Activated CD4-positive, alpha-beta T cell treated with anti-CD3 and anti-CD28 coated beads, Interleukin-2, Interleukin-6, amounts not matched to agents 100 ng/mL and 50 ng/mL, durations not matched to agents 16 hours and 8 hours (primary cell): ENCODE measurements at regions not wholly inside any gene's neighbourhood (a gene's known extent, or its start where the extent isn't known, plus 50 kb on each side); places are given as distances from the start of the nearest gene placed in this dataset.
"Not testable (repeated sequence)": the region's sequence is repeated elsewhere in the genome, so short reads cannot be mapped to it uniquely, and the experiment has no call there.

ENCODE experiments used
- DNase-seq: peaks from one replicate; pipeline ENCODE4 v3.0.0-alpha.2; 2020

DNA sequence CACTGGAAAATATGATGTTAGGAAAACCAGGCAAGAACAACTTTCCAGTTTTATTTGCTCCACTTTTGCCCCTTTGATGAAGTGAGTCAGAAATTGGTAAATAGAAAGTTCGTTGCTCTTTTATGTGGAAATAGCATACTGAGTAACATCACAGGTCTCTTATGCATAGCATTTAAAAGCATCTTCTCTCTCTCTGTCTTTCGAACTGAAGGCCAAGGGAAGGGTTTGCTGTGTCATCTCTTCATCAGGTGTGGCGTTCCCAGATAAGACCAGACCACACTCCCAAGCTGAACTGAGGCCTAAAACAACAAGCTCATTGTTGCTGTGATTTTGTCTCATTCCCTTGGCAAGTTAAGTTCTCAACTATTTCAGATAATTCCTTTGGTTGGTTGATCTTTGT, 131.8 kb upstream of the GRB10 start:
- no peak for DNase-seq

DNA sequence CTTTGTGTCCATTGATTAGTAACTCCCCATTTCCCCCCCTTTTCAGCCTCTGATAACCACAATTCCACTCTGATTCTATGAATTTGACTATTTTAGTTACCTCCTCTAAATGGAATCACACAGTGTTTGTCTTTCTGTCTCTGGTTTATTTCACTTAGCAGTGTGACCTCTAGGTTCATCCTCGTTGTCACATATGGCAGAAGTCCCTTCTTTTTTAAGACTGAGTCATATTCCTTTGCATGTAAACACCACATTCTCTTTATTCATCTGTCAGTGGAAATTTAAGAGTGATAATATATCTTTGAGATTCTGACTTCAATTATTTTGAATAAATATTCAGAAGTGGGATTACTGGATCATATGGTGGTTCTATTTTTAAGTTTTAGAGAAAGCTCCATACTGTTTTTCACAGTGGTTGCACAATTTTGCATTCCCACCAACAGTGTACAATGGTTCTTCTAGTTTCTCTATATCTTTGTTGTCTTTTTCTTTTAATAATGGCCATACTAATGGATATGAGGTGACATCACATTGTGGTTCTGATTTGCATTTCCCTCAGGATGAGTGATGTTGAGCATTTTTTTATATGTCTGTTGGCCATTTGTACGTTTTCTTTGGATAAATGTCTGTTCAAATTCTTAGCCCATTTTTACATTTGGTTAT, 126.1 kb upstream of the GRB10 start:
- DNase-seq: no peak

DNA sequence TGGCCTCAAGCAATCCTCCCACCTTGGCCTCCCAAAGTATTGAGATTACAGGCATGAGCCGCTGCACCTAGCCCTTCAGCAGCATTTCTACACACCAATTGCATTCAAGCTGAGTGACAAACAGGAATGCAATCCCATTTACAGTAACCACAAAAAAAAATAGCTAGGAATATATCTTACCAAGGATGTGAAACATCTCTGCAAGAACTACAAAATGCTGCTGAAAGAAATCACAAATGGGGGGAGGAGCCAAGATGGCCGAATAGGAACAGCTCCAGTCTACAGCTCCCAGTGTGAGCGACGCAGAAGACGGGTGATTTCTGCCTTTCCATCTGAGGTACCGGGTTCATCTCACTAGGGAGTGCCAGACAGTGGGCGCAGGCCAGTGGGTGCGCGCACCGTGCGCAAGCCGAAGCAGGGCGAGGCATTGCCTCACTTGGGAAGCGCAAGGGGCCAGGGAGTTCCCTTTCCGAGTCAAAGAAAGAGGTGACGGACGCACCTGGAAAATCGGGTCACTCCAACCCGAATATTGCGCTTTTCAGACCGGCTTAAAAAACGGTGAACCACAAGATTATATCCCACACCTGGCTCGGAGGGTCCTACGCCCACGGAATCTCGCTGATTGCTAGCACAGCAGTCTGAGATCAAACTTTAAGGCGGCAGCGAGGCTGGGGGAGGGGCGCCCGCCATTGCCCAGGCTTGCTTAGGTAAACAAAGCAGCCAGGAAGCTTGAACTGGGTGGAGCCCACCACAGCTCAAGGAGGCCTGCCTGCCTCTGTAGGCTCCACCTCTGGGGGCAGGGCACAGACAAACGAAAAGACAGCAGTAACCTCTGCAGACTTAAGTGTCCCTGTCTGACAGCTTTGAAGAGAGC, 116.1 kb upstream of the GRB10 start:
- DNase-seq: not testable (repeated sequence)

DNA sequence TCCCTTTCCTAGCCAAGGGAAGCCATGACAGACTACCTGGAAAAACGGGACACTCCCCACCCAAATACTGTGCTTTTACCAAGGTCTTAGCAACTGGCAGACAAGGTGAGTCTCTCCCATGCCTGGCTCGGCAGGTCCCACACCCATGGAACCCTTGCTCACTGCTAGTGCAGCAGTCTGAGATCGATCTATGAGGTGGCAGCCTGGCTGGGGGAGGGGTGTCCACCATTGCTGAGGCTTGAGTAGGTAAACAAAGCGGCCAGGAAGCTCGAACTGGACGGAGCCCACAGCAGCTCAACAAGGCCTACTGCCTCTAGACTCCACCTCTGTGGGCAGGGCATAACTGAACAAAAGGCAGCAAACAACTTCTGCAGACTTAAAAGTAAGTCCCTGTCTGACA, 104.4 kb upstream of the GRB10 start:
- not testable (repeated sequence) for DNase-seq

GRCh38 chr7:50872437-50872836, 89.7 kb upstream of the GRB10 start:
- no peak for DNase-seq

GRCh38 chr7:50869108-50869725, 86.5 kb upstream of the GRB10 start:
- no peak for DNase-seq

DNA sequence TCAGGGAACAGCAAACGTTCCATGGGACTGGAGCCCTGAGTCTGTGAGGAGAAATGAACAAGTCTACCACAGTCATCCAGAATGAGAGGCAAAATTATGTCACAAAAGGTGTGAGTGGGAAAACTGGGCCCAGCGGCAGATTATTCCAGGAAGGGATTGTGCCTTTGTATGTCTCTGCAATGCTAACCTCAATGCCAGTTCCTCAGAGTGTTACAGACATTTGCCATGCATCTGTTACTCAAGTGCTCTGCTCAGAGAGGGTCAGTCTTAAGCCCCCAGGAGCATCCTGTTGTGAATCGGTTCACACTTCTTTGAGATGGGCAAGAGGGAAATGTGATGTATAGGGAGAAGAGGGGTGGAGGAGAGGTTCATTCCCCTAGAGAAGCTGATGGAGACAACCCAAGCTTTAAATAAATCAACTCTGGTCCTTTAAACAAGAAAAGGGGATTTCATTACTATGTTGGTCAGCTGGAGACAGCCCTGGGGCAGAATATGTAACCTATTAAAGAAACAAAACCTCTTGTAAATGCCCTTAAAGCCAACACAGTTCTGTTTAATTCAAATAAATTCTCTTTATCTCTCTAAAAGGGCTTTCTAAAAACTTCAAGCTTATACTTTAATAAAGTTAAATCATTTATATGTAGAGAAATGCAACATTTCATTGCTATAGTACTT, 85.9 kb upstream of the GRB10 start:
- DNase-seq: no peak

DNA sequence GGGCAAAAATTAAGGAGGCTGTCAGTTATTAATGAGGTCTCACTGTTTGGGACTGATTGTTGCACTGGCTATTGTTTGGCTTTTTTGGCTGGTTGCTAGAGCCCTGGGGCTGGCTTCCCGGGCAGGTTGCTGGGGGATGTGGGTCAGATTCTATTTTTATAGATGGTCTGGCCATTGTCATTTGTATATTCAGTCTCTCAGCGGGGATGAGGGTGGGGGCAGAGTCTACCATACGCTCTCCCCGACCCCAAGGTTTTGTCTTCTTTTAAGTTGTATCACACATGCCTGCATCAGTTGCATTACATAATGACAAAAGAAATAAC, 84.3 kb upstream of the GRB10 start:
- no peak for DNase-seq

DNA sequence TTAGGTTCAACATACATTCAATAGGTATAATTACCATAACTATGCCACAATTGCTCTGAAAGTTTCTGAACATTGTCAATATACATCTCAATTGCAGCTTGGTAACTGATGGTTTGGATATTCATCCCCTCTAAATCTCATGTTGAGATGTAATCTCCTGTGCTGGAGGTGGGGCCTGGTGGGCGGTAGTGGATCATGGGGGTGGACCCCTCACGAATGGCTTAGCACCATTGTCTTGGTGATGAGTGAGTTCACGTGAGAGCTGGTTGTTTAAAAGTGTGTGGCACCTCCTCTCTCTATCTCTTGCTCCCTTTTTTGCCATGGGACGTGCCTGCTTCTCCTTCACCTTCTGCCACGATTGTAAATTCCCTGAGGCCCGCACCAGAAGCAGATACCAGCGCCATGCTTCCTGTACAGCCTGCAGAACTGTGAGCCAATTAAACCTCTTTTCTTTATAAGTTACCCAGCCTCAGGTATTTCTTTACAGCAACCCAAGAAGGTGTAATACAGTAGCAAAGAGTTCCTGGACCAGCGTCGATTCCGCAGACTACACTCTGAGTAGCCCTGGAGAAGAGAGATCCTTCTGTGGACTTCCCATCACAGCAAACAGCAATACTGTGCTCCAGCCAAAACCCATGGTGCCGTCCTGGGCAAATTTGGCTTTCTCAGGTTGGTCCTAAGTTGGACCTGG, 83.8 kb upstream of the GRB10 start:
- no peak for DNase-seq

DNA sequence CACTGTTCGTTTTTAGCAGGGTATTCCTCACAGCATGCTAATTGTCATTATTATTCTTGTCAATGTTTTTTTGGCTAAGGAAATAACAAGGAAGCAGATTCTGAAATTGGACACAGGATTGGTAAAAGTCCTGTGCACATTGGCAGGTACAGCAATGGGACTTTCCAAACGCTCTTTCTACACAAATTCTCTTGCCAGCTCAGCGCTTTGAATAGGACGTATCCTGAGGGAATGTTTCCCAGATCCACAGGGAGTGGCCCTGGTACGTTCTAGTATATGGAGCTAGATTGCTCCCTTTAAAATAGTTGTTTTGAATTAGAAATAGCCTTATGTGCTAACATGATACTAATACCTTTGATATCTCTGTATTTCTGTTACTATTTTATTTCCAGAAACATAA, 82.8 kb upstream of the GRB10 start:
- no peak for DNase-seq

DNA sequence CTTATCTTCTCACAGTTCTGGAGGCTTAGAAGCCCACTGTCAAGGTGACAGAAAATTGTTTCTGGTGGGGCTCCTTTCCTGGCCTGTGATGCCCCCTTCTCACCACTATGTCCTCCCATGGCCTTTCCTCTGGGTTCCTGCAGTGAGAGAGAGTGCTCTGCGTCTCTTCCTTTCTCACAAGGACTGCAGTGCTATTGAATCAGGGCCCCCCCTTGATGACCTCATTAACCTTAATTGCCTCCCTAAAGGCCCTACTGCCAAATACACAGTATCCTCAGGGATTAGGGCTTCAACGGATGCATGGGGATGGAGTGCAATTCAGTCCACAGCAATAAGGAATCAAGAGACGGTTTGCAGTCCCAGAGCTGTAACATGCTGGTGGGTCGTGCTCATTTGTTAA, 82.0 kb upstream of the GRB10 start:
- DNase-seq: no peak

DNA sequence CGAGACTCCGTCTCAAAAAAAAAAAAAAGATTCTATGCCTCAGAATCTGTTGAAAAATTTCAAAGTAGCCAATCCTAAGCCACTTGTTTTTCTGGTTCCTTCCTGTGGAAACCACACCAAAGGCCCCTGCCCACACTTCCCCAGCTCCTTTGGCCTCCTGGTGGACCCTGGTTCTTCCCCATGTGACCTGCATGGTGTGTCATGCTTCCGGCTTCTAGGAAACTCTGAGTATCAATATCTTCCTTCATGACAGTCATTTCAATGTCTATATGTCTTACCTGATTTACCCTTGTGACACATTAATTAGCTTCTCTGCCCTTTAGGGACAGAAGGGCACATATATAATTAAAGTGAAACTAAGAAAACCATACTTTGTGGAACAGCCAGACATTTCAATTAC, 80.4 kb upstream of the GRB10 start:
- no peak for DNase-seq

GRCh38 chr7:50862302-50862701, 79.6 kb upstream of the GRB10 start:
- no peak for DNase-seq

- DNase-seq: no peak
These were observed 77.9 kb upstream of the GRB10 start for GRCh38 chr7:50860598-50860997.

DNA sequence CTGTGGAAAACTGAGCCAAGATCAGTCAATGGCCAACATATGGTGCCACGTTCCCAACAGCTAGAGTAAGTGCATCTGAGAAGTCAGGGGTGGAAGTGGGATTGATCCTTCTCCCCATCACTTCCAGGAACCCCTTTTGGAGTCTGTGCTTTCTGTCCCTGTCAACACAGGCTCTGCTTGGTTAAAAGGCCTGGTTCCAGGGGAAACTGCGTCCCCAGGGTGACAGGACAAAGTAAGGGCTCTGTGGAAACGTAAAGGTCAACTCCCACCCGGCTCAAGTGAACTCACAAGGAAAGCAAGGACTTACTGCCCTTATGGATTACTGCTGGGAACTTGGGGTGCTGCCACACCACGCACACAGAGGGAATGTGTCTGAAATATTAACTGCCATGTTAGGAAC, 77.5 kb upstream of the GRB10 start:
- DNase-seq: no peak

DNA sequence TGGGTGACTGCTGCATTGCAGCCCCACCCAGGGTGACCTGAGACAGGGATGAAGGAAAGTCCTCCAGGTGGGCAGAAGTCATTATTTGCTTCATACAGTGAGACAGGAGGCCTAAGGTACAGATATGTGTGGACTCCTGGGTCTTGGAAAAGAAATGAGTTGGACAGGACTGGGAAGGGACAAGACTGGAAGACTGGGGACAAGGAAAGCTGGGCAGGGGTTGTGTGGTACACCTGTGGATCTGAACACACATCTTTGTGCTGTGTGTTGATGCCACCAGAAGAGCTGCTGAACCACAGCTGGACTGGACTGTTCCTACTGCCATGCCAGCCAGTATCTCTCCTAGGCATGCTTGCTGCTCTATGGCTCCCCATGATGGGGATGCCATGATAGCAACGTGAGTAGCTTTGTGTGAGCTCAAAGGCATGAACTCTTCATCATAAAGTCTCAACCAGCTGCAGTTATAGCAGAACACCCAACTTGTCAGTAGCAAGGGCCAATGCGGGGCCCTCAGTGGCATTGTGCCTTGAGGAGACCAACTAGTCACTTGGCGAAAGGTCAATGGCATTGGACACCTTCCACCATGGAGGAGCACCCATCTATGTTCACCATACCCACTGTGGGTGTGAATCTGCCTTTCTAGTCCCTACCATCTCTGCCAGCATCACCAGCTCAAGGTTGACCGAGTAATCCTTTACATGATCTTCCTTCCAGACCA, 76.0 kb upstream of the GRB10 start:
- DNase-seq: no peak

GRCh38 chr7:50857804-50858489, 75.3 kb upstream of the GRB10 start:
- DNase-seq: no peak

- DNase-seq: no peak
These were observed 74.1 kb upstream of the GRB10 start for GRCh38 chr7:50856806-50857205.

DNA sequence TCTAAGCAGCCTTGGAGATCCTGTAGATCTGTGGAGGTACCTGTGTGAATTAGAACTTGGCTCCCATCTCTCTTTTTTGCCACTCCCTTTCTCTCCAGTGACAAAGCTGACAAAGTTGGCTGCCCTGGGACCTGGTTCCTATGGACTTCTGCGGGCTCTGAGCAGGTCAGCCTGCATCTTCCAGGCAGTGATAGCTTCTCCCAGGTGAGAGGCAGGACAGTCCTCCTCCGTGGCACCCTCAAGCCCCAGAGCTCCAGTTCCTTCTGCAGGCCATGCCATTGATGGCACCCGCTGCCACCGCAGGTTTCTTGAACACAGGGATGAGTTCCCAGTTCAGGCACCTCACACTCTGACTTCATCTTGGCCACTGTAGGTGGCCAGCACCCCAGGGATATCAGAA, 73.5 kb upstream of the GRB10 start:
- DNase-seq: no peak

DNA sequence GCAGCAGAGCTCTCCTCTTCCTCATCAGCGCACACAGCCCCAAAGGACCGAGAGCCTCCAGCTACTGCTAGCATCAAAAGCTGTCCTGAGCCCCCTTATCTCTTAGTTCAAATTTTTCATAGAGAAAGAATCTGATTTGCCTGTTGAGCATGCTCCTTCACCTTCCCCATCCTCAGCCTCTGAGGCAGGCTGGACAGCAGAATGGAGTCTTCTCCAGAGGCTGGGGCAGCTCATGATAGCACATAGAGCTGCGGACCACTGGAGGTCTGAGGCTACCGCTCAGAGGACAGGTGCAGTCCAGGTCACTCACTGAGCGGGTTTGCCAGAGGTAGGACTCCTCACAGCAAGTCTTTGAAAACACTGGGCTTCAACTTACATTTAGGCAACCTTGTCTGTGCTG, 72.8 kb upstream of the GRB10 start:
- no peak for DNase-seq

DNA sequence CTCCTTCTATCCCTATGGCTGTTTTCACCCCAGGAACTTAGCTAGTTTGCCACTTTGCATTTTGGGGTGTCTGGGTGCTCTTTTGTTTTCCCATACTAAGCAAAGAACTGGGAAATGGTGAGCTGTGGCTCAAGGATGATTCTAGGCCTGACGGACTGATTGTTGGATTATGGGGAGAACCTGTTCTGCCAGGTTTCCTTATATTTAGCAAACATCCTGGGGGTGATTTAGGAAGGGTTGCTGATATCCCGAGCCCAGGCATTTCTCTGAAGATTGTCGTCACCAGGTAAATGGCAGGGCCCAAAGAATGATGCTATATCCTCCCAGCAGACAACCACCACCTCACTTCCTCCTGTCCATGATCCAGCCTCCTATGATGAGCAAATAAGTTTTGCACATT, 72.1 kb upstream of the GRB10 start:
- no peak for DNase-seq

DNA sequence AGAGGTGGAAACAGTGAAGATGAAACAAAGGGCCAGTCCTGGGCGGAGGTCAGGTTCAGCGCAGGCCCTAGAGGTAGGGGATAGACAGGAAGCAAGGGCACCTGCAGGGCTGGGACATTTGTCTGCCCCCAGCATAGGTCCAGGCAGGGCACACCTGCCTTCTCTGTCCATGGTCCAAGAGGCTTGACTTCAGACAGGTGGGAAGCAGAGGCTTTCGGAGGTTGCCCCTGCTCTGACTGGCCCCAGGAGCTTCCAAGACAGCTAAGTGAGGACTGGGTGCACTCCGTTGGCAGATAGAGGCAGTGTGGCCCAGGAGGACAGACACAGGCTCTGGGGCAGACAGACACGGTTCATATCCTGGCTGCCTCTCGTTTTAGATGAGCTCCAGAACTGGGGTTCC, 71.6 kb upstream of the GRB10 start:
- DNase-seq: no peak
